Loucy (cell line): ENCODE measurements at regions not wholly inside any gene's neighbourhood (a gene's known extent, or its start where the extent isn't known, plus 50 kb on each side); places are given as distances from the start of the nearest gene placed in this dataset.

Experiments
- H2AFZ ChIP-seq: fragments of 200-600 bp; sonication (generic); 2 replicates; pipeline ENCODE4 v1.6.0; 2016; ENCODE audit warnings: antibody characterized with exemption, mild to moderate bottlenecking, low read length, moderate library complexity
- H3F3A ChIP-seq: fragments of 200-600 bp; 2 replicates; pipeline ENCODE4 v1.6.0; 2016; ENCODE audit warnings: antibody characterized with exemption, low read depth, mild to moderate bottlenecking
- H3K27me3 ChIP-seq: fragments of 200-600 bp; sonication (generic); 2 replicates; pipeline ENCODE4 v1.6.1; 2014; ENCODE audit warnings: low read length, mild to moderate bottlenecking; ENCODE audit not compliant: insufficient read depth, poor library complexity, severe bottlenecking
- H3K36me3 ChIP-seq: fragments of 200-600 bp; sonication (generic); 2 replicates; pipeline ENCODE4 v1.6.1; 2016; ENCODE audit warnings: low read length; ENCODE audit not compliant: insufficient read depth
- H3K4me1 ChIP-seq: fragments of 200-600 bp; sonication (generic); 2 replicates; pipeline ENCODE4 v1.5.1; 2014; ENCODE audit warnings: low read length, mild to moderate bottlenecking; ENCODE audit not compliant: insufficient read depth, poor library complexity, severe bottlenecking
- H3K4me2 ChIP-seq: fragments of 200-600 bp; sonication (generic); 2 replicates; pipeline ENCODE4 v1.6.0; 2014; ENCODE audit warnings: antibody characterized with exemption, low read length, low read depth, mild to moderate bottlenecking; ENCODE audit not compliant: poor library complexity, severe bottlenecking
- H3K4me3 ChIP-seq: fragments of 200-600 bp; sonication (generic); 2 replicates; pipeline ENCODE4 v1.5.1; 2014; ENCODE audit warnings: low read length, mild to moderate bottlenecking, mixed read lengths; ENCODE audit not compliant: poor library complexity, severe bottlenecking
- H3K79me2 ChIP-seq: fragments of 200-600 bp; sonication (generic); 2 replicates; pipeline ENCODE4 v1.6.1; 2014; ENCODE audit warnings: low read length; ENCODE audit not compliant: insufficient read depth
- H3K9ac ChIP-seq: fragments of 200-600 bp; sonication (generic); 2 replicates; pipeline ENCODE4 v1.6.0; 2014; ENCODE audit warnings: mild to moderate bottlenecking, low read depth, low read length, moderate library complexity; ENCODE audit not compliant: poor library complexity, severe bottlenecking
- H3K9me2 ChIP-seq: fragments of 200-600 bp; sonication (generic); replicated peaks from 2 replicates; pipeline ENCODE4 v1.6.1; 2016; ENCODE audit warnings: low read depth, low read length, mixed read lengths
- H3K9me3 ChIP-seq: fragments of 200-600 bp; sonication (generic); 2 replicates; pipeline ENCODE4 v1.6.1; 2014; ENCODE audit warnings: mild to moderate bottlenecking, antibody characterized with exemption, low read length, low read depth; ENCODE audit not compliant: insufficient read depth
- H4K20me1 ChIP-seq: fragments of 200-600 bp; sonication (generic); 2 replicates; pipeline ENCODE4 v1.6.0; 2014; ENCODE audit warnings: antibody characterized with exemption, low read length, mild to moderate bottlenecking; ENCODE audit not compliant: insufficient read depth, poor library complexity, severe bottlenecking
- CTCF ChIP-seq: fragments of 200-600 bp; sonication (generic); conservative IDR thresholded peaks from 2 replicates; pipeline ENCODE4 v1.5.1; 2014; ENCODE audit warnings: mild to moderate bottlenecking, antibody characterized with exemption, low read length
- EZH2phosphoT487 ChIP-seq: fragments of 200-600 bp; IDR thresholded peaks from 2 replicates; pipeline ENCODE4 v1.6.1; 2018; ENCODE audit warnings: antibody characterized with exemption, mild to moderate bottlenecking, moderate library complexity, borderline replicate concordance

DNA sequence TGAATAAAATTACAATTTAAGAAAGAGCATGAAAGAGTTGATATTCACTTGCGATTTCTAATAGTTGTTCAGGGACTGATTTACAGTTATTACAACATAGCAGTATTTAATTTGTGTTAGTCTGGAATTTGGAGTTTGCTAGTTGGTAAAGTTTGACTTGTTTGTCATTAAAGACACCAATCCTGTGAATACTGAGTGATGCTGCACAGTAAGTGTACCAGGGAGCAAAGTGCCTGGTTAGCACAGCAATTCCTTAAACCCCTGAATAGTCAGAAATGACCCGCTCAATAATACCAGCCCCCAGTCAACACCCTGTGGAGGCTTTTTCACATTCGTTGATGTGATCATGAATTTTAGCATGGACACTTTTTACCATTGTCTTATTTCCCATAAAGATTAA lies 122.2 kb upstream of the GC start:
- no peaks in the 10 kb centered on the region for H3K36me3 ChIP-seq
- H3K4me3 ChIP-seq, result no peak overlapping the region
- H3K9ac ChIP-seq, result no peak overlapping the region
- H3K27me3 ChIP-seq, result no peaks in the 10 kb centered on the region
- H4K20me1 ChIP-seq, result no peaks in the 10 kb centered on the region
- no peak for TF ChIP-seq EZH2phosphoT487
- no peak for TF ChIP-seq CTCF
- H3K9me3 ChIP-seq, result 0 out of 2 replicates have a peak, but pooled peaks cover 3% of the 10 kb centered on the region
- H3K4me2 ChIP-seq, result no peak overlapping the region
- no peak overlapping the region for H2AFZ ChIP-seq
- H3K4me1 ChIP-seq, result no peaks in the 10 kb centered on the region
- no peaks in the 10 kb centered on the region for H3K79me2 ChIP-seq
- H3F3A ChIP-seq, result no peaks in the 10 kb centered on the region
- no peaks in the 10 kb centered on the region for H3K9me2 ChIP-seq

DNA sequence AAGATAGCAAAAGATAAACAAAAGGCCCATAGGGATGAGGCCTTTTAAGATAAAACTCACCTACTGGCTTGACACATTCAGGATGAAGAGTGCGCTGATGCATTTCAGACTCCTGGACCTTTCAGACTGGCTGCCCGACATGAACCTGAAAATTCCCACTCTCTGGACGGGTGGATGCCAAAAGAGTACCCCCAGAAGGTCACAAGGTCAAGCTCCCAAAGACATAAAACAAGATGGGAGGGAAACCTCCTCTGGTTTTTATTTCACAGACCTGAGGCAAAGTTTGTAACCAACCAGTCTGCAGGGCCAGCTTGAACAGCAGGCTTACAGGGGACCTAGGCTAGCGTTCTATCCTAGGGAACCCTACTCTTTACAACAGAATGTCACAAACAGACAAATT lies 123.2 kb upstream of the GC start:
- Histone ChIP-seq H4K20me1 (no peaks in the 10 kb centered on the region), H3K9ac (no peak overlapping the region), H3K79me2 (no peaks in the 10 kb centered on the region), H2AFZ (no peak overlapping the region), H3K9me3 (0 out of 2 replicates have a peak, but pooled peaks cover 3% of the 10 kb centered on the region), H3K4me1 (no peaks in the 10 kb centered on the region), H3K36me3 (no peaks in the 10 kb centered on the region), H3K27me3 (no peaks in the 10 kb centered on the region), H3K4me2 (no peak overlapping the region), H3F3A (no peaks in the 10 kb centered on the region), H3K9me2 (no peaks in the 10 kb centered on the region), H3K4me3 (no peak overlapping the region)
- TF ChIP-seq EZH2phosphoT487 (no peak), CTCF (no peak)

- H3K9ac ChIP-seq, result no peak overlapping the region
Measured at GRCh38 chr4:71907782-71908181, 123.9 kb upstream of the GC start.

More at GRCh38 chr4:71907782-71908181, 123.9 kb upstream of the GC start:
- Histone ChIP-seq H3K4me3 (no peak overlapping the region), H3K4me1 (no peaks in the 10 kb centered on the region), H3K9me2 (no peaks in the 10 kb centered on the region), H3K79me2 (no peaks in the 10 kb centered on the region), H3F3A (no peaks in the 10 kb centered on the region), H3K9me3 (0 out of 2 replicates have a peak, but pooled peaks cover 3% of the 10 kb centered on the region), H3K4me2 (no peak overlapping the region), H2AFZ (no peak overlapping the region), H4K20me1 (no peaks in the 10 kb centered on the region), H3K36me3 (no peaks in the 10 kb centered on the region), H3K27me3 (no peaks in the 10 kb centered on the region)
- TF ChIP-seq EZH2phosphoT487 (no peak), CTCF (no peak)
